ENCODE measurements at regions not wholly inside any gene's neighbourhood (a gene's known extent, or its start where the extent isn't known, plus 50 kb on each side); places are given as distances from the start of the nearest gene placed in this dataset.

- DNase-seq (ENCODE audit: low spot score) (no peak), FAIRE-seq (no peak)
Measured at GRCh38 chr11:70606248-70606950, 208.1 kb downstream of the CTTN start.

- FAIRE-seq (no peak), DNase-seq (ENCODE audit: low spot score) (no peak)
Measured at GRCh38 chr11:70606951-70607330, 208.6 kb downstream of the CTTN start.

- DNase-seq (ENCODE audit: low spot score) (no peak), FAIRE-seq (no peak)
Measured at GRCh38 chr11:70607561-70607960, 209.2 kb downstream of the CTTN start.

DNA sequence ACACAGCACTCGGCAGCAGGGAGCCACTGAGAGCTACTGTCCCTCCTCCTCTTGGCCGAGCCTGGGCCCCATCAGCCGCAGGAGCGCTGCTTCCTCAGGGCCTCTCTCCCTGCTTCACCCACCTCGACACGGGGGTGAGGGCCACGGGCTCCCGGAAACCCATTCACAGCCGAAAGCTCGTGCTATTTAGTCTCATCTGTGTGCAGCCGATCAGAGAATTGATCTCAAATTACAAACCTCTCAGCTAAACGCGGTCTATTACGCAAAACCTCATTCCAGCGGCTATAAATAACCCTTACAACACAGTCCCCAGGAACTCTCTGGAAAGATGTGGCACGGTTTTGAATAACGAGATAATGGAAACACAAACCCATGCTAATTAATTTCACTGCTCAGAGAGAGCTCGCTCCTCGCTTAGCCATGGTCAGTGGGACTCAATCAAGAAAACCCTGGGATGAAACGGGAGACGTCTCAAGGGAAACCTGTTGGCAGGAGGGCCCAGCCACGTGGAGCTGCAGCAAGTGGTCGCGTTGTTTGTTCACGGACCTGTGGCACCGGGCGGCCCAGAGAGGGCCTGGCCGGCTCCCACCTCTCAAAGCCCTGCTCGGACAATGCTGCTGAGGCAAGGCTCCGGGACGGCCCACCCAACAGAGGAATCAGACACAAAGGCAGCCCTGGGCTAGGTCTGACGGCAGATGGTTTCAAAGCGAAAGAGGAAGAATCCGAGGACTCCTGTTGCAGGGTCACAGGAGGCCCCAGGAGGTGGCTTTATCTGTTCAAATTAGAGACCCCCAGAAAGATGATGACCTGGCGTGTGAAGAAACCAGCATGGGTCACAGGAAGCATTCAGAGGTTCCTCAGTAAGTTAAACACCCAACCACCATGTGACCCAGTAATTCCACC is 210.5 kb downstream of the CTTN start:
- no peak for FAIRE-seq
- DNase-seq (ENCODE audit: low spot score), result no peak

DNA sequence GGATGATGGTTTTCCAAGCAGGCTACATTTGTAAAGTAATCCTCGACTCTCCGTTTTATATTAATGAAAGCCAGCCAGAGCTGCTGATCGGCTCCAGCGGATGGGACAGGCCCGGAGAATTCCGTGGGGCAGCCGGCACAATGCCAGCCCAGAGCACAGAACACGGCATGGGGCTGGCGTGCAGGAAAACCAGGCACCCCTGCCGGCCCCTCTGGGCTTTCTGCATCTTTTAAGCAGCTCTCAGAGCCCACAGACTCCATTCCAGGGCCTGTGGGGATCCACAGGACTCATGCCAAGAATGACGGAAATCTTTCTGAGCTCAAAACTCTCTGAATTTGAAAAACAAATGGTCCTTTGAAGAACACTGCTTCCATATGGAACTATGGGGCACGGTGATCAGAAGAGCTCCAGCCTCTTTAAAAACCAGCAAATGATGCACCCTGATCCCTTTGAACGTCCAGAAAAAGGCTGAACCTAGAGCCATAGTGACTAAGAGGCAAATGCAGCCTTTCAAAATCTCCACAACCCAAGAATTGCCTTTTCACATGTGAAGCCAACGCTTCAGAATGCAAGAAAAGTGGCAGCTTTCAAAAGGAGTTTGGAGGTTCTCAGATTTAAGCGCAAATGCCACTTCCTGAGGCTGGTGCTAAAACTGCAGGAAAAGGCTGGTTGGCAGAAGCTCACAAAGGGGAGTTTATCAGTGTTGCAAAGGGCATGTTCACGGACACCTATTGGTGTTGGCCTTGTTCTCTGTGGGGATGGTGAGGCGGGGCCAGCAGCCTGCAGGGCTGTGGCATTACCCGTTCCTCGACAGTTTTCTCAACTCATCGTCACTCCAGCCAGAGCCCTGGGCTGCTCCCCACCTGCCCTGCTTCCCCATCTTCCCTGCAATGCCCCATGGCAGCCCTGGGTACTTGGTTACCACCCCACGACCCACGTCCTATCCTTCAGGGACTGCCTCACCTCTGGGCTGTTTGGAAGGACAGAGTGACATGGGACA is 212.5 kb downstream of the CTTN start:
- no peak for FAIRE-seq

DNA sequence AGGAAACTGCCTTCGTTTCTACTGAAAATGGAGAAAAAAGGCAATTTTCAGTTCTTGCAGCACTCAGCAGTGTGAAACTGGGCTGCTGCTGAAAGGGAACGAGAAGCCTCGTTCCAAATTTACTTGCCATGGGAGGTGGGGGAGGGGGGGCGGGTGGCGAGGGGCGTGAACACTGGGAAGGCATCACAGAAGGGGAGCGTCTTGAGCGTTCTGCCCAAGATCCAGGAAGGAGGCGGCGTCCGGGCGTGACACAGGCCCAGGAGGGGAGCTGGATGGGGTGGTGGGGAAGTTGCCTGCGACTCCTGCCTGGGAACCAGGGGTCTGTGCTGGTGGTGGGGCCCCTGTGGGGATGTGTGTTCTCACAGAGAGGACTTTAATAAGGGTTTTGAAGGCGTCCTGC is 213.5 kb downstream of the CTTN start:
- DNase-seq (ENCODE audit: low spot score), result no peak
- FAIRE-seq, result no peak

More for the DNA sequence above, 212.5 kb downstream of the CTTN start:
- no peak for DNase-seq (ENCODE audit: low spot score)

DNA sequence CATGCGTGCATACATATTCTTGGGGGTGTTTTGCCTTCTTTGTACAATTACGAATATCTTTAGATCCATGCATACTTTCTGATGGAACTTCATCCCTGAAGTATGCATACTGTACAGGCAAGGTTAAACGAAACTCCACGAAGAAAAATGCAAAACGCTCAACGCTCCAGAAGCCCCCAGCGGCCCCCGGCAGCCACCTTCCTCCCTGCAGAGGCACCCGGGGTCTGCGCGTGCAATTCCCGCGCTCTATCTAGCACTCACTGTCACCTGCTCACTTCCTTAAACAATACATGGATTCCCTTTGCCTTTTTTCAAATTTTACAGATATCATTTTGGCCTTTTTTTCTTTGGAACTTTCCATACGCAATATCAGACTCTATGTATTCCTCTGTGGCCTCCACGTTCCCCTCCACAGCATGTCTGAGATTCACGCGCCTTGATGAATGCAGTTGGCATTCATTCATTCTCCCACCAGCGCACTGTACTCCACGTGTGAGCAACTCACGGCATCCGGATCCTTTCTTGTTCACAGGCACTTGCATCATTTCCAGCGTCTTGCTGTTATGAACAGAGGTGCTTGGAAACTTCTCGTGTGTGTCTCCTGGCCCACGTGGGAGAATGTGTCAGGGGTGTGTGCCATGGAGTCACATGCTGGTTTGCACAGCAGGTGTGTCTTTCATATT is 214.3 kb downstream of the CTTN start:
- no peak for DNase-seq (ENCODE audit: low spot score)
- no peak for FAIRE-seq

- no peak for DNase-seq (ENCODE audit: low spot score)
Measured at GRCh38 chr11:70614034-70614681, 215.8 kb downstream of the CTTN start.

GRCh38 chr11:70615036-70615875 is 216.9 kb downstream of the CTTN start:
- no peak for DNase-seq (ENCODE audit: low spot score)
- no peak for FAIRE-seq

More at GRCh38 chr11:70614034-70614681, 215.8 kb downstream of the CTTN start:
- FAIRE-seq, result no peak

DNA sequence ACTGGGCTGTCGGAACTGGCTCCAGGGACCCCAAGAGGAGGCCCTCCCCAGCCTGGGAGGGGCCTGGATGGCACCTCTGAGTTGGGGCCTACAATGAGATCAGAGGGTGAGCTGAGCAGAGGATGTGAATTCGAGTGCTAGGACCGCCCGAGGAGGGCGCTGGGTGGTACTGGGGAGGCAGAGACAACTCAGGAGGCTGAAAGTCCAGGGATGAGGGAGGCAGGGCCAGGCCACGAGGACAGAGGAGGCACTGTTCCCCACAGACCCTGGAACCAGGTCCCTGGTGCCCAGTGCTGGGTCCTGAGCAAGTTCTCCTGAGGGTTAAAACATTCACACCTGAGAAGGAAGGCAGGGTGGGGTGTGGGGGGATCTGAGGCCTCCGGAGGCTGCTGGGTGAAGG is 218.0 kb downstream of the CTTN start:
- DNase-seq (ENCODE audit: low spot score) (no peak), FAIRE-seq (no peak)

DNA sequence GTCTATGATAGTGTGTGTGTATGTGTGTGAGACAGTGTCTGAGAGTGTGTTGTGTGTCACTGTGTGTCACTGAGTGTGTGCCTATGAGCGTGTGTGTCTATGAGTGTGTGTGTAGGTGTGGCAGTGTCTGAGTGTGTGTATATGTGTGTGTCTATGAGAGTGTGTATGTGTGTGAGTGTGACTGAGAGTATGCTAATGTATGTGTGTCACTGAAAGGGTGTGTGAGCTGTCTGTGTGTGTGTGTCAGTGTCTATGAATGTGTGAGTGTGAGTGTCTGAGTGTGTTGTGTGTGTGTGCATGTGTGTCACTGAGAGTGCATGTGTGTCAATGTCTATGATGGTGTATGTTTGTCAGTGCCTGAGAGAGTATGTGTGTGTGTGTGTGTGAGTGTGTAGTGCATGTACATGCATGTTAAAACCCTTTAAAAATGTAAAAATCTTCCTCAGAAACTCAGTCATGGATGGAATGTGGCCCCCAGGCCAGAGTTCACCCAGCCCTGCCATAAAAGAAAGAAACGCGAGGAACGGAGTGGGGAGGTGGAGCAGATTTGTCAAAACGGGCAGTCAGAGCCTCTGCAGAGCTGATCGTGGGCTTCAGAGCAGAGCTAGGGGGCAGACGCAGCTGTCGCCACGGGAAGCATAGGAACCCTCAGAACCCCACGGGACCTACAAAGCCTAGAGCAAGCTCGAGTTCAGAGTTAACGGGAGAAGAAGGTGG is 218.8 kb downstream of the CTTN start:
- DNase-seq (ENCODE audit: low spot score), result no peak
- FAIRE-seq, result no peak

- FAIRE-seq (no peak), DNase-seq (ENCODE audit: low spot score) (no peak)
Measured at GRCh38 chr11:70618431-70619101, 220.2 kb downstream of the CTTN start.

- DNase-seq (ENCODE audit: low spot score) (no peak), FAIRE-seq (no peak)
Measured at GRCh38 chr11:70619591-70619990, 221.3 kb downstream of the CTTN start.

- no peak for DNase-seq (ENCODE audit: low spot score)
- no peak for FAIRE-seq
Measured at GRCh38 chr11:70620510-70621184, 222.3 kb downstream of the CTTN start.

- FAIRE-seq (no peak), DNase-seq (ENCODE audit: low spot score) (no peak)
Measured at GRCh38 chr11:70621241-70621640, 222.9 kb downstream of the CTTN start.

DNA sequence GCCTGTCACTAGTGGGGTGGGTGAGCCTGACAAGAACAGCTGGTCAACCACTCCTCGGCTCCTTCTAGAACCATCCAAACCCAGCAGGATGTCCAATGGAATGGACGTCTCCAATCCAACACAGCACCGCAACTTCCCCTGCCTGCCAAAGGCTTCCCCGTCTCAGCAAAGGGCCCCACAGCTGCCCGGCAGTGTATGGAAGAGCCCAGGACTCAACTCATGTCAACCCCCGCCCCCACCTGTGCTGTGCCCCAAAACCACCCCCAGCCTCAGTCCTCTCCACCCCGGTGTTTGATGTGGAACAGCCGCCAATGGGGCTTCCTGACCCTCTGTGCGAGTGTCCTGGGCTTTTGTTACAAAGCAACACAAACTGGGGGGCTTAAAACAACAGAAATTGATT is 223.8 kb downstream of the CTTN start:
- no peak for FAIRE-seq
- DNase-seq (ENCODE audit: low spot score), result no peak

- no peak for FAIRE-seq
- no peak for DNase-seq (ENCODE audit: low spot score)
Measured at GRCh38 chr11:70623906-70624597, 225.7 kb downstream of the CTTN start.
